ENCODE measurements at regions not wholly inside any gene's neighbourhood (a gene's known extent, or its start where the extent isn't known, plus 50 kb on each side); places are given as distances from the start of the nearest gene placed in this dataset.

DNA sequence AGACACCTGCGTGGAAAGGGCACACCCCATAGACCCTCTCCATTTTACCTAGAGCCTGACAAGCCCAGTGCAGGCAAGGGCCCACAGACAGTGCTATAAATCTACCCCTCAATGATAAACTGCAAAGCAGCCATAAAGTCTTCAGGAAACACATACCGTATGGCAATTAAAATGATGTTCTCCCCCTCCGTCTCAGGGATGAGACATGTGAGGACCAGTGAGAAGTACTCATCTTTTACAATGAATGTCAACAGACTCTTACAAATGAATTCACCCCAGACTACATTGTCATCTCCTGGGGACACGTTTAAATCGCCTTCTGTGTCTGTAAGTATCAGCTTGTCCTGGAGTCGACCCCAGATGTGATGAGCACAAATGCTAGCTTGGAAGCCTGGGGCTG lies 362.7 kb downstream of the ADGRD1 start:
- Histone ChIP-seq H3K27me3 (replicated peaks in 1 of 4; ENCODE audit: control insufficient read depth in 3 of 4, extremely low read depth in 1 of 4, insufficient read depth in 3 of 4, low read length in 3 of 4) (no peaks in the 10 kb centered on the region), H3K27ac (ENCODE audit: low read depth, low read length) (no peak overlapping the region), H3K4ac (replicated peaks; ENCODE audit: insufficient read length, low read depth, low read length) (no peak overlapping the region), H4K91ac (replicated peaks; ENCODE audit: insufficient read length, low read length) (no peak overlapping the region), H3K23me2 (ENCODE audit: low read depth, low read length) (peaks cover 15% of the 10 kb centered on the region; the same call in 1 of the 2 replicates), H4K20me1 (replicated peaks in 1 of 2; ENCODE audit: control insufficient read depth in 1 of 2, insufficient read depth in 2 of 2, low read length in 2 of 2) (no peaks in the 10 kb centered on the region), H2BK15ac (ENCODE audit: low read length) (no peak overlapping the region), H2BK5ac (ENCODE audit: low read depth, low read length) (no peak overlapping the region), H3K4me3 (ENCODE audit: extremely low read depth in 1 of 4, insufficient read depth in 2 of 4, low read depth in 3 of 4, low read length in 4 of 4) (no peak overlapping the region), H3K9ac (replicated peaks in 1 of 4; ENCODE audit: extremely low read depth in 1 of 4, low read depth in 3 of 4, low read length in 3 of 4) (no peak overlapping the region), H3K79me1 (ENCODE audit: low read depth, low read length) (no peaks in the 10 kb centered on the region), H2BK12ac (ENCODE audit: low read depth, low read length) (no peak overlapping the region), H3K14ac (ENCODE audit: insufficient read length) (no peak overlapping the region), H3K4me2 (ENCODE audit: insufficient read depth in 1 of 2, low read depth in 2 of 2, low read length in 2 of 2) (no peak overlapping the region), H2BK120ac (replicated peaks; ENCODE audit: low read depth, low read length) (no peak overlapping the region), H2BK20ac (ENCODE audit: low read length) (no peak overlapping the region), H4K5ac (ENCODE audit: insufficient read length, low read depth, low read length) (no peak overlapping the region), H4K8ac (ENCODE audit: extremely low read depth, insufficient read depth, low read length) (no peak overlapping the region; the same call in 1 of the 2 replicates), H2AK5ac (ENCODE audit: low read depth, low read length) (no peak overlapping the region), H2AFZ (ENCODE audit: low read length) (no peak overlapping the region), H3K18ac (ENCODE audit: extremely low read depth, low read length) (no peak overlapping the region), H3K4me1 (replicated peaks in 1 of 4; ENCODE audit: control insufficient read depth in 3 of 4, insufficient read depth in 4 of 4, low read length in 3 of 4) (peaks cover 0 to 11% (median 4%) of the 10 kb centered on the region in 4 experiments; a peak in 5 of 7 replicates), H3K56ac (replicated peaks; ENCODE audit: insufficient read length, low read depth, low read length) (no peak overlapping the region), H3K9me3 (ENCODE audit: insufficient read depth in 2 of 2, low read depth in 1 of 2, low read length in 1 of 2) (peaks cover 8 to 22% of the 10 kb centered on the region in 2 experiments), H3K36me3 (ENCODE audit: control insufficient read depth in 2 of 4, insufficient read depth in 4 of 4, low read length in 3 of 4) (no peaks in the 10 kb centered on the region; a peak in 1 of 8 replicates), H3K79me2 (ENCODE audit: control insufficient read depth in 1 of 2, insufficient read depth in 2 of 2, low read length in 2 of 2) (no peaks in the 10 kb centered on the region), H3K23ac (ENCODE audit: insufficient read length) (no peak overlapping the region)
- ChIA-PET POLR2A (ENCODE audit: partially characterized antibody) (no interaction called here), CTCF (ENCODE audit: partially characterized antibody) (no interaction called here)
- DNase-seq (ENCODE audit: low read depth in 1 of 2, low spot score in 2 of 2) = no peak
- no peak for FAIRE-seq
- WGBS, 2 experiments (ENCODE audit: extremely low coverage in 1 of 2, insufficient coverage in 1 of 2, insufficient read length in 1 of 2, insufficient replicate concordance in 2 of 2, low coverage in 1 of 2, low lambda C conversion rate in 2 of 2, missing lambda C conversion rate in 1 of 2) = 88% methylated on average over 6 of the region's 6 CpGs; no CpG with 5 or more reads in 1 of the 2 experiments
- TF ChIP-seq RBBP5 (IDR thresholded peaks at IDR 0.05; ENCODE audit: borderline replicate concordance, low read depth, low read length) (no peak), TAF7 (optimal IDR thresholded peaks at IDR 0.05; ENCODE audit: borderline replicate concordance, low read depth, low read length) (no peak), SP2 (IDR thresholded peaks at IDR 0.05; ENCODE audit: low read length) (no peak), CEBPB (IDR thresholded peaks at IDR 0.05; ENCODE audit: low read depth, low read length) (no peak), HDAC2 (IDR thresholded peaks at IDR 0.05; ENCODE audit: borderline replicate concordance in 1 of 2, low read depth in 2 of 2, low read length in 2 of 2) (no peak)

Data from H1 (cell line).